ENCODE measurements at regions not wholly inside any gene's neighbourhood (a gene's known extent, or its start where the extent isn't known, plus 50 kb on each side); places are given as distances from the start of the nearest gene placed in this dataset.
"Not testable (repeated sequence)": the region's sequence is repeated elsewhere in the genome, so short reads cannot be mapped to it uniquely, and the experiment has no call there.

- TF ChIP-seq POLR2A (IDR thresholded peaks at IDR 0.05) (no peak), POLR2AphosphoS5 (IDR thresholded peaks at IDR 0.05) (no peak), CTCF (IDR thresholded peaks at IDR 0.05) (no peak)
- no peaks in the 10 kb centered on the region for H3K27me3 ChIP-seq
- intact Hi-C loops (cut with DNase I; ENCODE audit: low total_unique reads) = no loop called here
Observed at GRCh38 chr16:48030926-48031325, 124.9 kb downstream of the ABCC12 start.

DNA sequence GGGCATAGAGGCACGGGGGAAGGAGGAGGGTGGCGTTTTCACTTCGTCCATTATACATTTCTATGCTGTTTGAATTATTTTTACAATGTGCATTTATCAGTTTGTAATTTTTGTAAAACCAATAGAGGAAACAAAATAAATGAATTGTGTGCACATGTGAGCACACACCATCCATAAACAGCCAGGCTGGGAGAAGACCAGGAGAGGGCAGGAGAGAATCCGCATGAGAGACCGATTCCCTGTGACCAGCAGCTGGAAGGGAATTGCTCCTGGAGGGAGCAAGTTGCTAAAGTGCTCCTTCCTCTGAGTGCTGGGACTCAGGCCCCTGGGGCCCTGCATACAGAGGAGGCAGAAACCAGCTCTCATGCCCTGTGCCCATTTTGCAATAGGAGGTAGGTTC is 126.0 kb downstream of the ABCC12 start:
- no peak for DNase-seq (ENCODE audit: low spot score in 2 of 2)

More at GRCh38 chr16:48030926-48031325, 124.9 kb downstream of the ABCC12 start:
- H3K4me3 ChIP-seq = no peak overlapping the region
- H3K36me3 ChIP-seq = no peaks in the 10 kb centered on the region
- no peaks in the 10 kb centered on the region for H3K9me3 ChIP-seq
- DNase-seq (ENCODE audit: low spot score in 2 of 2) = no peak
- H3K4me1 ChIP-seq = no peaks in the 10 kb centered on the region
- H3K27ac ChIP-seq = no peak overlapping the region

GRCh38 chr16:48025359-48025758 is 130.4 kb downstream of the ABCC12 start:
- Histone ChIP-seq H3K27me3 (no peaks in the 10 kb centered on the region), H3K4me3 (no peak overlapping the region), H3K4me1 (no peaks in the 10 kb centered on the region), H3K9me3 (no peaks in the 10 kb centered on the region), H3K36me3 (no peaks in the 10 kb centered on the region), H3K27ac (no peak overlapping the region)
- intact Hi-C loops (cut with DNase I; ENCODE audit: low total_unique reads) = no loop called here
- no peak for DNase-seq (ENCODE audit: low spot score in 2 of 2)
- TF ChIP-seq POLR2AphosphoS5 (IDR thresholded peaks at IDR 0.05) (no peak), POLR2A (IDR thresholded peaks at IDR 0.05) (no peak), CTCF (IDR thresholded peaks at IDR 0.05) (no peak)

More for the DNA sequence above, 126.0 kb downstream of the ABCC12 start:
- Histone ChIP-seq H3K4me3 (no peak overlapping the region), H3K4me1 (no peaks in the 10 kb centered on the region), H3K27me3 (no peaks in the 10 kb centered on the region), H3K27ac (no peak overlapping the region), H3K36me3 (no peaks in the 10 kb centered on the region), H3K9me3 (no peaks in the 10 kb centered on the region)
- intact Hi-C loops (cut with DNase I; ENCODE audit: low total_unique reads) = no loop called here
- TF ChIP-seq POLR2A (IDR thresholded peaks at IDR 0.05) = no peak
- TF ChIP-seq POLR2AphosphoS5 (IDR thresholded peaks at IDR 0.05) = no peak
- no peak for TF ChIP-seq CTCF (IDR thresholded peaks at IDR 0.05)

- Histone ChIP-seq H3K36me3 (no peaks in the 10 kb centered on the region), H3K4me3 (no peak overlapping the region), H3K9me3 (no peaks in the 10 kb centered on the region), H3K27me3 (no peaks in the 10 kb centered on the region), H3K4me1 (no peaks in the 10 kb centered on the region), H3K27ac (no peak overlapping the region)
- intact Hi-C loops (cut with DNase I; ENCODE audit: low total_unique reads) = no loop called here
- no peak for TF ChIP-seq POLR2AphosphoS5 (IDR thresholded peaks at IDR 0.05)
- DNase-seq (ENCODE audit: low spot score in 2 of 2) = no peak
Observed at GRCh38 chr16:48024042-48024441, 131.8 kb downstream of the ABCC12 start.

DNA sequence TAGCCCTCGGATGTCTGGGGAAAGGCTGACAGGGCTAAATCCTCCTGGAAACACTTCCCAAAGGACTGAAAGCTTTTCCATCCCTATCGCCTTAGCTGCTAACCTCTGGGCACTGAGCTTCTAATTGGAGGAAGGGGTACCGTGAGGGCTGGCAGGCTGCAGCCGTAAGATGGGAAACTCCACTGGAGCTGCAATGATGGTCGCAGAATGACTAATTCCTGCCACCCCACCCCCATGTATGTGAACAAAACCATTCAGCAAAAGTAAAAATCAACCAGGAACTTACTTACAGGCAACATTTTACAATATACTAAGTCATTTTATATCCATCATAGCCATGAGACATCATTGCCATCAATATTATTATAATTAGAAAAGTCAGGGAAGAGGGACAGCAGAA is 133.3 kb downstream of the ABCC12 start:
- Histone ChIP-seq H3K9me3 (no peaks in the 10 kb centered on the region), H3K27me3 (no peaks in the 10 kb centered on the region), H3K4me3 (no peak overlapping the region), H3K36me3 (no peaks in the 10 kb centered on the region), H3K4me1 (no peaks in the 10 kb centered on the region), H3K27ac (no peak overlapping the region)
- no peak for DNase-seq (ENCODE audit: low spot score in 2 of 2)
- intact Hi-C loops (cut with DNase I; ENCODE audit: low total_unique reads) = no loop called here
- TF ChIP-seq POLR2AphosphoS5 (IDR thresholded peaks at IDR 0.05) = no peak
- TF ChIP-seq POLR2A (IDR thresholded peaks at IDR 0.05) = no peak
- TF ChIP-seq CTCF (IDR thresholded peaks at IDR 0.05) = no peak

- intact Hi-C loops (cut with DNase I; ENCODE audit: low total_unique reads); DNase-seq (ENCODE audit: low spot score in 2 of 2); H3K36me3 ChIP-seq; H3K4me1 ChIP-seq; H3K4me3 ChIP-seq; H3K27ac ChIP-seq; H3K27me3 ChIP-seq; H3K9me3 ChIP-seq: not testable (repeated sequence)
Observed at GRCh38 chr16:48020617-48021016, 135.2 kb downstream of the ABCC12 start.
